GM18517 (cell line): ENCODE measurements at regions not wholly inside any gene's neighbourhood (a gene's known extent, or its start where the extent isn't known, plus 50 kb on each side); places are given as distances from the start of the nearest gene placed in this dataset.

ENCODE experiments used
- ATAC-seq: cut with Tn5 transposase; IDR thresholded peaks from one replicate; pipeline ENCODE4 v1.9.1; 2021; ENCODE audit warnings: mild to moderate bottlenecking, moderate library complexity; ENCODE audit not compliant: unreplicated experiment

DNA sequence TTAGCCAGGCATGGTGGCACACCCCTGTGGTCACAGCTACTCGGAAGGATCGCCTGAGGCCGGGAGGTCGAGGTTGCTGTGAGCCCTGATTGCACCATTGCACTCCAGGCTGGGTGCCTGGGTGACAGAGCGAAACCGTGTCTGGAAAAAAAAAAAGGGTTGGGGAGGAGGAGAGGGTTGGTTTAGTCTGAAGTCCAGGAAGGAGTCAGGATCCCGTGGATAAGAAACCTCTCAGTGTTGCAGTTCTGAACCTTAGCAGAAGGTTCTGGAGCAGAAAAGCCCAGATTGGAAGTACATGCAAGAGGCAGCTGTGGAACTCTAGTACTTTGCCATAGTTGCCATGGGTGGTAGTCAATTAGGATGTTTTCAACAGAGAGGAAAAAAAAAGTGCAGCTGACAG is 125.2 kb upstream of the CPEB4 start:
- no peak for ATAC-seq

DNA sequence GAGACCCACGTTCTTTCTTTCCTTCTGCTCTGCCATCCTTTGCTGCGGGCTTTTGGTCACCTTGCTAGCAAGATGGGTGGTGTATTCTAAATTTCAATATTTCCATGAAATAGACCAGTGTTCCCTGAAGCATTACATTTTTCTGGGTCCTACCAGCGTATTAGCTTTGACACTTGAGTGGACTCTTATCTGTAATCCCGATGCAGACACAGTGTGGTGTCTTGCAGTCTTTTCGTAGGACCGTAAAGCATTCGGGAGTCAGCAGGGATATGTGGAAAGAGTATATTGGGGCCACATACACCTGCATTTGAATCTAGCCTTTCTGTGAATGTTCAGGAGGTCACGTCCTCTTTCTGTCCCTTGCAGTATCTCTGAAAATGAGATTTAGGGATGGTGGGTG is 124.7 kb upstream of the CPEB4 start:
- ATAC-seq, result no peak

DNA sequence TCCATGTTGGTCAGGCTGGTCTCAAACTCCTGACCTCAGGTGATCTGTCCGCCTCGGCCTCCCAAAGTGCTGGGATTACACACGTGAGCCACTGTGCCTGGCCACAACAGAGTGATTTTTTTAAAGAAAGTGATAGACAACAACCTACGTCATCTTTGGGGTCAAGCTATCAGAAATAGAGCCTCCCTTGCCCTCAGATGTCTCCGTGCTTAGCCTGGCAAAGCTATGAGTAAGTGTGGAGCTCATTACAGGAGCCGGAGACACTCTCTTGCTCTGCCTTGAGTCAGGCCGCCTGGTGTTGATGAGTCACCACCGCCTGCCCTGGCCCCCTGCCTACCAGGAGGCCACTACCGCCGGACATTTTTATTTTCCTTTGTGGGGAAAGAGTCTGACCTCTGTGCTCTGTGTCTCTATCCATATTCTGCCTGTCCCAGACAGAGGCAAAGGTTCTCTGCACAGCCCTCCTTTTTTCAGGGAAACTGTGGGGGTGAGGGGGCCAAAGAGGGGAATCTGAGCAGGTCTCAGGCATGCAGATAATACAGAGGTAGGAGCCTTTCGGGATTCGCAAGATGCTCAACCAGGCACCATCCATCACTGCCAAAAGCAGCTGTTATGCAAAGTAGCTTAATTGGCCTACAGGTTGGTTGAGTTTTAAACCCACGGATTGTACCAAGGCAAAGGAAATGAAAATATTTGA is 123.7 kb upstream of the CPEB4 start:
- ATAC-seq, result no peak

DNA sequence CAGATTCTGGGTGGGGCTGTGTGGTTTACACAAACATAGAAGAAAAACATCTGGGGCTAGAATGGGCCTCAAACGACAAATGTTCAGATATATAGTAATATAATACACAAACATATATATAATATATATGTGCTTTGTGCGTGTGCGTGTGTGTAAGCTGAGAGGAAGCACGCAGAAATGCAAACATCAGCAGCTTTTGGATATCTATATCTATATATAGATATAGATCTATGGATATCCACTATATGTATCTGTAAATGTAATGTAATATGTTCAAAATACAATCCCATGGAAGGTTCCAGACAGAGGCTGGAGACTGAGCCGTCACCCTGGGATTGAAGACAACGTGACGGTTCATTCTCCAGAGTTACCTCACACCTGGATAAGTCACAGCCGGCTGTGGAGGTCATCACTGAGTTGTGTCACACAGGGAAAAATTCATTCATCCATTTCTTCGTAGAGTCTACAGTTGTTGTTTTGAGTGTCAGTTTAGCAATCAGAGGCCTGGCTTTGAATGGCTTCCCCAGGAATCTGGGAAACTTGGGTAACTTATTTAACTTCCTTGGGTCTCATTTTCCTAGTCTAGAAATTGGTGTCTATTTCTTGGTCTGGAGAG is 123.0 kb upstream of the CPEB4 start:
- no peak for ATAC-seq

DNA sequence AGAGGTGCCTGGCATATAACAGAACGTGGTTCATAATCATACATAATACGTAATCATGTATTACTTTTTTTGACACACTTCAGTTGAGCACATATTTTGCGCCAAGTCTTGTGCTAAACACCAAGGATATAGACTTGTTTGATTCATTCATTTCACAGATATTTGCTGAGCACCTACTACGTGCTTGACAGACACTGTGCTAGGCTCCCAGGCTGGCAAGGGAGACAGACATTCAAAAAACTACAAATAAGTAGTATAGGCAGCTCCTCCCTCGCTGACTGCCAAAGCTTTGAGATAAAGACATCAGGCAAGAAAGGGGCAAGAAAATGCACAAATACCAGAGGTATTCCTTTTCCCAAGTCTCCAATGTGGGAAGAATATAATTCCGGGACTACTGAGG is 122.5 kb upstream of the CPEB4 start:
- ATAC-seq, result no peak

DNA sequence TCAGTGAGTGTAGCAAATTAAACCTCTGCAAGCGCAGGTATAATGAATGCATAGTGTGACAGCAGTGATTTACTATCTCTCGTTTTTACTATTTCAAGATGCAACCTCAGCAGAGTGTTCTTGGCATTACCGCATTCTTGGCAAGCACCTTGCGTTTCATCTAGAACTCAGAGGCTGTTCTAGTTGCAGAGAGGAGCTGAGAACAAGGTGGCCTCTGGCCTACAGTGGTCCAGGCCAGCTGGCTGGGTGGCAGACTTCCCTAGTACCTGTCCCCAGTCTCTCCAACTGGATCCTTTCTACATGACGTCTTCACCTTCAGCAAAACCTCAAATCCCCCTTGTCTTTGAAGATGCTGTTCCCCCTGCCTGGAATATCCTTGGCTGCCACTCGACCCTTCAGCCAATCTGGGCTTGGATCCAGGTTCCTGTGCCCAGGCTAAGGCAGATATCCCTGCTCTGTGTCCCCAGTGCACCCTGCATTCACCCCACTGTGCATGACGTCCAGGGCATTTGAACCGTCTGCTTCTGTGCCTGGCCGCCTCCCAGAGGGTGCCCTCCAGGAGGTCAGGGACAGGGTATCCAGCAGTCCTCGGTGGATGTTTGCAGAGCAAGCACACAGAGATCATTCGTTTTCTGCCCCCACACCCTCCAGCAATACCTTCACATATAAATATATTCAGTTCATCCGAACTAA is 120.4 kb upstream of the CPEB4 start:
- ATAC-seq, result no peak

DNA sequence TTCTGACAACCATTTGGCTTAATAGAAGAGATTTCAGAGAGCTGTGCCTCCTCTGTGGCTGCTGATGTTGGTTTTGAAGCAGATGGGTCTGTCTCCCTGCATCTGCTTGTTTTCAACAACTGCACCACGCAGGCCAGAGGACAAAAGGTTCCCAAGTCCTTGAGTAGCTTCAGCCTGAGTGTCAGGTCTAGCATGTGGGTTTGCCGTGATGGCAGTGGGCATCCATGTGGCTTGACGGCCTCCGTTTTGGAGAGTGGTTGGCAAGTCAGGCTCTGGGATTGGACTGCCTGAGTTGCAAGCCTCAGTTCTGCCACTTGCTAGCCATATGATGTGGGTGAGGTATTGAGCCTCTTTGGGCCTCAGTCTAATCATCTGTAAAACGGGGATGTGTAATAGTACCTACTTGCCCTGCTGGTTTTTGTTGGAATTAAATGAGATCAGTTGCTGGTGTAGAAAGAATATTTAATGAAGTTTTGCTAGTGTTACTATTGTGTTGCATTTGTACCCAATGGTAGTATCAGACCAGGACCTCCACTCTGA is 119.8 kb upstream of the CPEB4 start:
- no peak for ATAC-seq

DNA sequence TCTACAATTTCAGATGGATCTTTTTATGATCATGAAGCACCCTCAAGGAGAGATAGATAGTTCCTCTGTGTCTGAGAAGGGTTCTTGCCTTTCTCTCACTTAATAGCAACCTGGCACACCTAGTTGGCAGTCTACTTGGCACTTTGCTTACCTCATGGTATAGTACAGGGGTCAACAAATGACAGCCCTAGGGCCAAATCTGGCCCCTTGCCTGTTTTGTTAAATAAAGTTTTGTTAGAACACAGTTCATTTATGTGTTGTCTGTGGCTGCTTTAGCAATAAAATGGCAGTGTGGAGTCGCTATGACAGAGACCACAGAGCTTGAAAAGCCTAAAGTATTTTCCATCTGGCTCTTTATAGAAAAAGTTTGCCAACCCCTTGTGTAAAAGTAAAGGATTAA is 119.3 kb upstream of the CPEB4 start:
- no peak for ATAC-seq

DNA sequence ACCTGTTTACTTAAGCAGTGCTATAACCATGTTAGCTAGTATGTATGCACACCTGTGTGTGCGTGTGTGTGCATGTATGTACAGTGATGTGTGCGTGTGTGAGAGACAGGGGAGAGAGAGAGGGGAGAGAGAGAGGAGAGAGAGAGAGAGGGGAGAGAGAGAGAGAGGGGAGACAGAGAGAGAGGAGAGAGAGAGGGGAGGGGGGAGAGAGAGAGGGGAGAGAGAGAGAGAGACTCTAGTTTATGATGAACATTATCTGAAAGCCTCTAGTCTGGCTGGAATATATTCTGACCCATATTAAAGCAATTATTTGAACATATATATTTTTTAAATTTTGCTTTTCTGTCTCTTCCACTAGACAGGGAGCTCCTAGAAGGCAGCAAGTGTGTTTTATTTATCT is 117.5 kb upstream of the CPEB4 start:
- ATAC-seq, result no peak

DNA sequence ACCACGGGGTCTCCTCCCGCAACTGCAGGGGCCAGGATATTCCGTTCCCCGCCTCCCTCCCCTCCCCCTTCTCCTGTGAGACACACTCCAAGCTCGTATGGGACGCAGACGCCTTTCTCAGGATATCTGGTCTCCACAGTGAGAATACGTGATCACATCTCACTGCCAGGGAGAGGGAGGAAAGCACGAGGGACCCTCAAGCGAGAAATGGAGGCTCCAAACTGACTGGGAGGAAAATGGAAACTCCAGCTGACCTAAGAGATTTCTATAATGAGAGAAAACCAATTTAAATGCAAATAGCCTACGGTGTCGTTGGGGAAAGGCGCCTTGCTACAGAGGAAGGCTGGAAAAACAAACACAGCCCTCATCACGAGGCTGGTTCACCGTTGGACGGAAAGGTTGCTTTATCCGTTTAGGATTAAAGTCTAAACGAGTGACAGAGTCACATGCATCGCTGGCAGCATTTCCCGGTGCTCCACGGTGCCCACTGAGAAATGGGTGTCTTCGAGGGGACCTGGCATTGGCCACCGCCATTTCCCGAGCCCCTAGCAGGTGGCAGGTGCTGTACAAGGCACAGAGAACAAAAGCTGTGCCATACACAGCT is 116.9 kb upstream of the CPEB4 start:
- no peak for ATAC-seq

DNA sequence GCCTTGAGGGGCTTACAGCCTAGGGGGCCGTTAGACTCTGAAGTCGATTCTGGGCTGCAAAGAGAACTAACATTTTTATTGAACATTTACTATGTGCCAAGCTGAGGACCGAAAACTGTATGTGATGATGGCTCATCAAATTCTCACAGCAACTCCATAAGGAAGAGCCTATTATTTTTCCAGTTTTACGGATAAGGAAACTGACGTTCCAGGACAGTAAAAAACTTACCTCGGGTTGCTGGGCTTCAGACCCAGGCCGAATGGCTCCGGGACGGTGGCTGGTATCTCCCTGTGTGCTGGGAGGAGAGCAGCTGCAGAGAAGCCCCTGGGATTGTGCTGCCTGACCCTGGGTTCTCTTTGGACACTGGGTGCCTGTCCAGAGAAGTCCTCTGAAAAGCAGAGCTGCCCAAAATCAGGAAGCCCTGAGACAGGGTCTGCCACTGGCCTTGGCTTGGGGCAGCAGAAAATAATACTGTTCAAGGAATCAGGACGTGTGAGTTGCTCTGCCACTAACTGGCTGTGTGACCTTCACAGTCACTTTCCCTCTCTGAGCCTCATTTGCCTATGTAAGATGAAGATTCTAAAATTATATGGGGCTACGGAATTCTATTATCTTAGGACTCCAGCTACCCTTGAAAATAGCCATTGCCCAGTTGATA is 116.3 kb upstream of the CPEB4 start:
- no peak for ATAC-seq

DNA sequence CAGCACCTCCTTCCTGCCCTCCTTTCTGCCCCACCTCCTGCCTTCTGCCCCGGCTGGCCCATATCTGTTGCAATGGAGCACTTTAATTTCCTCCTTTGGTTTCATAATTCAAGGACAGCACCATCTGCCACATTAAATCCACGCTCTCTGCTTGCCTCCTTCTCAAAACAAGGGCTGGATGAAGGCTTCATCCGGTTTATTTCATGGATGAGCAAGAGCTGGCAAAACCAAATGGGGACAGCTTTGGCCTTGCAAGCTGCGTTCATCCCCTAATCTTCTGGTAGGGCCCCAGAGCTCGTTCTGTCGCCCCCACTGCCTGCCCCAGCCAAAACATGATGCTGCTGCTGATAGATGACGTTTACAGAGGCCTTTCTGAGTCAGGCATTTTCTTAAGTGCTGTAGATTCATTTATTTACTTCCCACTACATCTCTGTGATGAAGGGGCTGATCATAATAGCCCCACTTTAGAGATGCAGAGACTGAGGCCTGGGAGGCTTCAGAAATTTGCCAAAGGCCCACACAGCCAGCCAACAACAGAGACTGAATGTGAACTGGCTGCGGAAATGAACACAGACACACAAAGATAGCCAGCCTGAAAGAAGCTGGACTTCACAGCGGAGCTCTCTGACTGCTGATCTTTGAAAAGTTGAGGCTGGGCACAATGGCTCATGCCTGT is 115.6 kb upstream of the CPEB4 start:
- no peak for ATAC-seq

DNA sequence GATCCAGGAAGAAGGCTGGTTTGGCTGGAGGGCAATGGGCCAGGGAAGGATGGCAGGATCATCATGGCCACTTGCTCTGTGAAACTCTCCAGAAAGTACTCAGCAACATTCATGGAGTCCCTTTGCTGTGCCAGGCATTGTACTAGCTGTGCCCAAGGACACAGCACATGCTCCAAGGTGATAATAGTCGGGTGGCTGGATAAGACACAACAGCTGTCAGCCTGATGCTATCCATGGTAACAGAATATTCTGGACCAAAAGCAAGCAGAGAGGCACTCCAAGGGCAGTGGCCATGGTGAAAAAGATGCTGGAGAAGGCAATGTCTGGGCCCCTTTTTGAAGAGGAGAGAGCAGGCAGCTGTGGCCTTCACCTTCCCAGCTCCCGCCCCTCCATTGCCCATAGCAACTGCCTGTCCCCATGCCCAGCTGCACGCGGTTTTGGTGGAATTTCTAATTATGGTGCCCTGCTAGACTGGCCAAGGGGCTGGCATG is 113.8 kb upstream of the CPEB4 start:
- no peak for ATAC-seq

DNA sequence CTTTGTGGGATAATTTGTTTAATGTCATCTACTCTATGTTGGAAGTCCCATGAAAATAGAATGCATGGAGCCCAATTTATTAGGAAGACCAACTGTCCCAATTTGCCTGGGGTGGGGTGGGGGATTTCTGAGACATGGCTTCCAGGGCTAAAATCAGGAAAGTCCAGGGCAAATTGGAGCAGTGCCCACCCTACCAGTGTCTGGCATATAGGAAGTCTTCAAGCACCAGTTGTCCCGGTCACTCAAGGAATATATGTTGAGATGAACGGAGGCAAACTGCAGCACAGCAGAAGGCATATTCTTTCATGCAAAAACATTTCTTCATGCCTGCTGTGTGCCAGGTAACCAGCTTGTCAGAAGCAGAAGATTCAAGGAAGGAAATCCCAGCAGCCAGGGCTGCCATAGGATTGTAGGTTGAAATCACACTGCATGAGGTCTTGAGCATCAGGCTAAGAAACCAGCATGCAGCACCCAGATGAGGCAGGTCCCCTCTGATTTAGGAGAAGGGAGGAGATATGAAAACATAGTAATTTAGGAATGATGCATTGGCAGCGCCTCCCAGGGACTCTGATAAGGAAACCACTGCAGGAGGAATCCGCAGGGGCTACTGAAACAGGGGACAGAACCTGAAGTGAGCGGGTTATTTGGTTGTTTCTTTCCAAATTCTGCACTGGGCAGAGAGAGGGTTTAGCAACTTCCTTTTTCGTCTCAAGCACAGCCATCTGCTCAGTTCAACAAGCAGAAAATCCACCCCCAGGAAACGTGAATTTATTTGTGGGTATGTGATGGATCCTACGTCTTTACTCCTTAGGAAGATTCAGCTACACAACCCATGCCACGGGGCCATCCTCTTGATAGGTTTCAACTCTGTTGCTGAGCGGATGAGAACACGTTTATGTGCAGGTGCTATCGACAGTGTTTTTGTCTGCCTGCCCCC is 112.6 kb upstream of the CPEB4 start:
- no peak for ATAC-seq

DNA sequence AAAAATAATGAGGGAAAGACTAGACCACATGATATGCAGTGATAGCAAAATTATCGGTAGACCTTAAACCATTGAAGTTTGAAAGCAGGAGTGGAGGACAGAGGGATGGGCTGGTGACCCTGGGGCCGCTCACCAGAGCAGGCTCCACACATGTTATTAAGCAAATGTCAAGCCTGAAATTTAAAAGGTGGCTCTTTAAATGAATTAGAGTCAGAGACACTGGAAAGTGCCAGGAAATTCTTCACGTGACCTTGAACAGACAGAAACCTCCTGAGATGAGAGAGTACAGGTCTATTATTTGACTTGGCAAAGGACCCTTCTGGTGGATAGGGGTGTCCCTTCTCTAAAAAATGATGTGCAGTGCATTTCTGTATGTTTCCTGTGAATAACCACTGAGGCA is 111.0 kb upstream of the CPEB4 start:
- ATAC-seq, result no peak

DNA sequence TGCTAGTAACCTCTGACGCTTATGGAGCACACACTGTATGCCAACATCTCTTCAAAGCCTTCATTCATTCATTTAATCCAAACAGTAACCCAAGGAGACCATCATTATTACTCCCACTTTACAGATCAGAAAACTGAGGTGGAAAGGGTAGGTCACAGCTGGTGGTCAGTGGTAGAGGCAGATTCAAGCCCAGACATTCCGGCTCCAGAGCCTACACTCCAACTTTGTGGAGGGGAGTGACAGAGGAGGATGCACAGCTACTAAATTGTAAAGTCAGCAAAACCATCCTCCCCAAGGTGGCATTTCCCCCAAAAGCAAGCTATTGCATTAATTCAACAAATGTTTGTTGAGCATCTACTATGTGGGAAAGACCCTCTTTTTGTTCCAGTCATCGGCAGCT is 110.5 kb upstream of the CPEB4 start:
- ATAC-seq, result no peak

DNA sequence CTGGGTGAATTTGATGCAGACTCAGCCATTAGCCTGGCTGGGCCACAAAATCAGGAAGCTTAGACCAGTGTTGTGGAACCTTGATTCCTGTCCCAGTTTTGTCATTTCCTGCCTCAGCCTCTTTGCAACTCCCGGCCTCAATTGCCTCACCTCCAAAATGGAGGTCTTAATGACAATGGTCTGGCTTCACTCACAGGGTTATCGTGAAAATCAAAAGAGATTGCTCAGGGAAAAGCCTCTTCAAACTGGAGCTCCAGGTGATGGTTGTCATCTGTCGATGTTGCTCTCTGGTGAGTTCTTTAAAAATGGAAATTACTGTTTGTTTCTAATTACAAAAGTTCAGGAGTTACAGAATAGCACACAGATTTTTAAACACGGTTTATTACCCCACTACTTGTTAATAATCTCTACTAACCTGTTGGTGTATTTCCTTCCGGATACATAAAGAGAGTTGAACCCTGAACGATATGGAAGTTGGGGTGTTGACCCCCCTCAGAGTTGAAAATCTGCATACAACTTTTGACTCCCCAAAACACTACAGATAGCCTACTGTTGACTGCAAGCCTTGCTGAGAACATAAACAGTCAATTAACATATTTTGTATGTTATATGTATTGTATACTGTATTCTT is 109.9 kb upstream of the CPEB4 start:
- no peak for ATAC-seq

DNA sequence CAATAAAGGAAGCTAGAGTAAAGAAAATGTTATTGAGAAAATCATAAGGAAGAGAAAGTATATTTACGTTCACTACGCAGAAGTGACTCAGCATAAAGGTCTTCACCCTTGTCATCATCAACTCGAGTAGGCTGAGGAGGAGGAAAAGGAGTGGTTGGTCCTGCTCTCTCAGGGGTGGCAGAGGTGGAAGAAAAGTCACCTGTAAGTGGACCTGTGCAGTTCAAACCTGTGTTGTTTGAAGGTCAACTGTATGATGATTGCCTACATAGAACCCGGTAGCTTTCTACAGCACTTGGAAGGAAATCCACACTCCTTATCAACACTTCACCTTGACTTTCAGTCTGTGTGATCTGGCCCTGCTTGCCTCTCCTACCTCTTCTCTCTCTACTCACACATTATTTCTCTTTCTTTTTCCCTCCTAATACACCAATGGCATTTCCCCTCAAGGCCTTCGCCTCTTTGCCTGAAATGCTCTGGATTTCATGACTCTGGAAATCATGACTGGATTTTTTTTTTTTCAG is 109.3 kb upstream of the CPEB4 start:
- no peak for ATAC-seq
